MM.1S (cell line): ENCODE measurements at regions not wholly inside any gene's neighbourhood (a gene's known extent, or its start where the extent isn't known, plus 50 kb on each side); places are given as distances from the start of the nearest gene placed in this dataset.

ENCODE experiments used
- DNase-seq: peaks from one replicate; pipeline ENCODE4 v3.0.0-alpha.2; 2015
- H2AFZ ChIP-seq: fragments of 300-600 bp; sonication (generic); 2 replicates; pipeline ENCODE4 v1.6.0; 2016; ENCODE audit warnings: antibody characterized with exemption, low read length
- H3F3A ChIP-seq: fragments of 300-600 bp; sonication (generic); 2 replicates; pipeline ENCODE4 v1.6.1; 2016; ENCODE audit warnings: mild to moderate bottlenecking, antibody characterized with exemption, low read length, moderate library complexity, mixed read lengths; ENCODE audit not compliant: insufficient read depth
- H3K27ac ChIP-seq: fragments of 300-600 bp; sonication (generic); 2 replicates; pipeline ENCODE4 v1.5.1; 2016; ENCODE audit warnings: mild to moderate bottlenecking, low read length
- H3K27me3 ChIP-seq: fragments of 300-600 bp; sonication (generic); replicated peaks from 2 replicates; pipeline ENCODE4 v1.6.0; 2016; ENCODE audit warnings: low read length; ENCODE audit not compliant: insufficient read depth
- H3K36me3 ChIP-seq: fragments of 300-600 bp; sonication (generic); replicated peaks from 2 replicates; pipeline ENCODE4 v1.6.1; 2016; ENCODE audit warnings: mild to moderate bottlenecking, low read length, mixed read lengths; ENCODE audit not compliant: insufficient read depth
- H3K4me1 ChIP-seq: fragments of 300-600 bp; sonication (generic); 2 replicates; pipeline ENCODE4 v1.6.1; 2016; ENCODE audit warnings: low read length, mixed read lengths
- H3K4me2 ChIP-seq: fragments of 300-600 bp; sonication (generic); 2 replicates; pipeline ENCODE4 v1.6.0; 2016; ENCODE audit warnings: low read depth, low read length
- H3K4me3 ChIP-seq: fragments of 300-600 bp; sonication (generic); 2 replicates; pipeline ENCODE4 v1.5.1; 2016; ENCODE audit warnings: low read length, mixed read lengths
- H3K79me2 ChIP-seq: fragments of 300-600 bp; sonication (generic); 2 replicates; pipeline ENCODE4 v1.6.1; 2016; ENCODE audit warnings: mixed run types, low read length, mixed read lengths
- H3K9ac ChIP-seq: fragments of 300-600 bp; sonication (generic); 2 replicates; pipeline ENCODE4 v1.6.1; 2016; ENCODE audit warnings: low read length, mixed read lengths
- H3K9me2 ChIP-seq: fragments of 300-600 bp; sonication (generic); replicated peaks from 2 replicates; pipeline ENCODE4 v1.6.1; 2016; ENCODE audit warnings: mild to moderate bottlenecking, low read length, mixed read lengths; ENCODE audit not compliant: insufficient read depth
- H3K9me3 ChIP-seq: fragments of 300-600 bp; sonication (generic); replicated peaks from 2 replicates; pipeline ENCODE4 v1.6.1; 2016; ENCODE audit warnings: mild to moderate bottlenecking, low read length, mixed read lengths; ENCODE audit not compliant: insufficient read depth
- H4K20me1 ChIP-seq: fragments of 300-600 bp; sonication (generic); 2 replicates; pipeline ENCODE4 v1.6.1; 2016; ENCODE audit warnings: mild to moderate bottlenecking, low read length, moderate library complexity, mixed read lengths; ENCODE audit not compliant: insufficient read depth
- CTCF ChIP-seq: fragments of 300-600 bp; sonication (generic); IDR thresholded peaks from 2 replicates; pipeline ENCODE4 v1.5.1; 2016; ENCODE audit warnings: antibody characterized with exemption, low read length, mixed read lengths
- EZH2 ChIP-seq: fragments of 300-600 bp; sonication (generic); optimal IDR thresholded peaks from 2 replicates; pipeline ENCODE3; 2017; ENCODE audit warnings: low read depth, mild to moderate bottlenecking, antibody characterized with exemption, low read length, mixed read lengths
- EZH2phosphoT487 ChIP-seq: fragments of 300-600 bp; sonication (generic); IDR thresholded peaks from 2 replicates; pipeline ENCODE4 v1.6.1; 2018; ENCODE audit warnings: antibody characterized with exemption, low read length

- Histone ChIP-seq H3K9me3 (no peaks in the 10 kb centered on the region), H3K79me2 (no peaks in the 10 kb centered on the region), H2AFZ (no peak overlapping the region), H3K4me3 (no peak overlapping the region), H3K27me3 (no peaks in the 10 kb centered on the region), H3F3A (no peaks in the 10 kb centered on the region), H3K4me2 (no peak overlapping the region), H3K4me1 (no peaks in the 10 kb centered on the region), H3K27ac (no peak overlapping the region), H4K20me1 (no peaks in the 10 kb centered on the region), H3K36me3 (no peaks in the 10 kb centered on the region), H3K9me2 (no peaks in the 10 kb centered on the region), H3K9ac (no peak overlapping the region)
- no peak for DNase-seq
- no peak for TF ChIP-seq CTCF
- no peak for TF ChIP-seq EZH2
- TF ChIP-seq EZH2phosphoT487, result no peak
Observed at GRCh38 chr6:48429610-48430009, 318.6 kb upstream of the PTCHD4 start.

- no peak overlapping the region for H3K4me2 ChIP-seq
- H4K20me1 ChIP-seq, result no peaks in the 10 kb centered on the region
- no peak overlapping the region for H3K27ac ChIP-seq
- no peaks in the 10 kb centered on the region for H3K79me2 ChIP-seq
- no peak overlapping the region for H3K4me3 ChIP-seq
- TF ChIP-seq EZH2phosphoT487 (no peak), CTCF (no peak), EZH2 (no peak)
- H3K9me2 ChIP-seq, result no peaks in the 10 kb centered on the region
- H3K9ac ChIP-seq, result no peak overlapping the region
- H3F3A ChIP-seq, result no peaks in the 10 kb centered on the region
- no peak overlapping the region for H2AFZ ChIP-seq
- no peaks in the 10 kb centered on the region for H3K36me3 ChIP-seq
- DNase-seq, result no peak
- no peaks in the 10 kb centered on the region for H3K4me1 ChIP-seq
- no peaks in the 10 kb centered on the region for H3K9me3 ChIP-seq
- no peaks in the 10 kb centered on the region for H3K27me3 ChIP-seq
Observed at GRCh38 chr6:48429021-48429420, 318.0 kb upstream of the PTCHD4 start.

- no peak for DNase-seq
- H3K4me2 ChIP-seq, result no peak overlapping the region
Observed at GRCh38 chr6:48426636-48427035, 315.6 kb upstream of the PTCHD4 start.

More at GRCh38 chr6:48426636-48427035, 315.6 kb upstream of the PTCHD4 start:
- no peaks in the 10 kb centered on the region for H3F3A ChIP-seq
- no peak overlapping the region for H3K4me3 ChIP-seq
- H3K79me2 ChIP-seq, result no peaks in the 10 kb centered on the region
- H3K27me3 ChIP-seq, result no peaks in the 10 kb centered on the region
- no peaks in the 10 kb centered on the region for H3K9me3 ChIP-seq
- H3K36me3 ChIP-seq, result no peaks in the 10 kb centered on the region
- H2AFZ ChIP-seq, result no peak overlapping the region
- no peak for TF ChIP-seq EZH2phosphoT487
- no peak for TF ChIP-seq EZH2
- TF ChIP-seq CTCF, result no peak
- H3K9ac ChIP-seq, result no peak overlapping the region
- H3K27ac ChIP-seq, result no peak overlapping the region
- no peaks in the 10 kb centered on the region for H3K9me2 ChIP-seq
- no peaks in the 10 kb centered on the region for H4K20me1 ChIP-seq
- H3K4me1 ChIP-seq, result no peaks in the 10 kb centered on the region
